CD4-positive, alpha-beta T cell treated with Interferon alpha-2 for 1 hour (primary cell): ENCODE measurements at regions not wholly inside any gene's neighbourhood (a gene's known extent, or its start where the extent isn't known, plus 50 kb on each side); places are given as distances from the start of the nearest gene placed in this dataset.
"Not testable (repeated sequence)": the region's sequence is repeated elsewhere in the genome, so short reads cannot be mapped to it uniquely, and the experiment has no call there.

Experiments
- DNase-seq, 2 donors: peaks; one replicate each; pipeline ENCODE4 v3.0.0-alpha.2; 2020 to 2022

DNA sequence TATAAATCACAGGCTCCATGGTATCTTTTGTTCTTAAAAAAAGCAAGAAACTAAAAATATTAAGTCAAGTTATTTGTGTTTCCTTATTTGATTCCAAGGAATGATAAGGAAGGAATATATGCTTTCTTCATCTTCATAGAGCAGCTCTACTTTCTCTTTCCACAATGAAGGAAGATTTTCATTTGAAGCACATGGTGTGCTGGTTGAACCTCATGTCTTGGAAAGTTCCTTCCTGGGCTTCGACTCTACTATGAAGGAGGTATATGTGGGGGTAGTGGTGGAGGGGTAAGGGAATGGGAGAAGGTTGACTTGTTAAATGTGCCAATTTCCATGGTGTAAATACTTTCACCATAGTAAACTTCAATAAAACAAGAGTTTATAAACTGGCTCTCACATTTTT, 698.0 kb downstream of the CETN3 start:
- DNase-seq: no peak

DNA sequence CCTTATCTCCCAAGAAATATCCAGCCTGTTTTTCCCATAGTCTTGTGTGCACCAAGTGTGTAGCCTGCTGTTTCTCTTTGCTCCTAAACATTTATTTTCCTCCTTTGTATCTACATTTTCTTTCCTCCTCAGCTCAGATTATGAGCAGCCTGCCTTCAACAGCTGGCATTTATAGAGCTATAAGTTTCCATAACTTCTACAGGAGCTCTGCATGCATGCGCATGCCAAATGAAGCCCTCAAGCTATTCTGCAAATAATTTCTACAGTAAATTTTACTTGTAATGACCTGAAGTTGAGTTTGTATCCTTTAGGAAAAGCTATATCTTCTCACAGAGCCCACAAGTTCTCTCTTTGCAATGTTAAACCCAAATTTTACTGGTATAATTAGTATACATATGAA, 699.5 kb downstream of the CETN3 start:
- no peak for DNase-seq

DNA sequence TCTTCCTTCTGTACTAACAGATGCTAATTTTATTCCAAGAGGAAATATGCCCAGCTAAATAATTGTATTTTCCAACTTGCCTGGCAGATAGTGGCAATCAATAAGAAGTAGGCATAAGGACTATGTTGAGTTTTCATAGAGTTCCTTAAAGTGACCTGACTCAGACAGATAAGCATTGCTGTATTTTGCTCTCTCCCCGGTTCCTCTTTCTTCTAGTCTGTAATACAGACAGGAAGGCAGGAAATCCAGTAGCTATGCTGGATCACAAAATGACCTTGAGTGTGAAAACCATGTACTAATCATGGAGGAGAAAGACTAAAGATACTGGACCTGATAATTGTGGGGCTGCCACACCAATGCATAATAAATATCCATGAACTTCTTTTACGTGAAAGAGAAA, 701.7 kb downstream of the CETN3 start:
- DNase-seq: no peak

DNA sequence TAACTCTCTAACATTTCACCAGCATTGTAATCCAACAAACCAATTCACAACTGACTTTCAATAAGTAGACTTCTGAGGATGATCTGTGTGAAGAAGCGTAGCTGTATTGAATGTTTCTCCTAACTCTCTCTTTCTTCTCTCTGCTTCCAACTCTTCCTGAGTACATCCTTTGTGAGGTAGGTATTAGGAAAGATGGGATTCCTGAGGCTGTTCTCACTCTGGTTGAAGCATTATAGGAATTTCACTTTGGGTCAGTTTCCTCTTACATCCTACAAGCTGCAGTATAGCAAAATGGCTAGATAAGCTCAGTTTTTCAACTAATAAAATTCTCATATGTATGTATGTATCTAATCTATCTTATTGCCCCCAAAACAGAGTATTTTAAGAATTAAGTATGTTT, 702.8 kb downstream of the CETN3 start:
- DNase-seq: no peak

DNA sequence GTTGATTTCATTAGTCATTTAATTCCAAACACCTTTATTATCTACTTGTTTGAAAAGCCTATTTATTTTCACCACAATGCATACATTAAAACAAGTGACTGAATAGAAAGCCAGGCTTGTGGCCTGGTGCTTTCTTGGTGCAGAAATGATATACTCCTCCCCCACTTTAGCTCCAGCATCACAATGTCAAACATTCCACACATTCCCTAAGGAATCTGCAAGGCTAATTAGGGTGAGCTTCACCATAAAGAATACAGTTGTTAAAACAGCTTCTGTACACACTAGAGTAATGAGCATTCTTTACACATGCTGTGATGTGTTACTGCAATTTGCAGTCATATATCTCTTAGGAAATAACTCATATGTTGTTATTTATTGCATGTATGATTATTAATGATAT, 705.7 kb downstream of the CETN3 start:
- DNase-seq: no peak

DNA sequence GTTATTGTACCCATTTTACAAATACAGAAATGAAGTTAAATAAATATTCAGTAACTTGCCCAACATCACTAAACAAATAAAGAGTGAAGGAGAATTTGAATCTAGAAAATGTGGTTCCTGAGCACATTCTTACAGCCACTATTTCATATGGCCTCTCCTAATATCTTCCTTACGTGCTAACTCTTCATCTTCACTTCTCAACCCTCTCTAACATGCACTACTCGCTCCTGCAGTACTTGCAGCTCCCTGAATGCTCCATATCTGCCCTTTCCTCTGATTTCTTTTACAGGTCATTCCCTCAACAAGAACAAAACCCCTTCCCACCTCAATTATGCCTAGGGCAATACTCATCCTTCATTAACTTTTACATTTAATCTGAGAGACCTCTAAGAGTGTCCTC, 711.5 kb downstream of the CETN3 start:
- no peak for DNase-seq

DNA sequence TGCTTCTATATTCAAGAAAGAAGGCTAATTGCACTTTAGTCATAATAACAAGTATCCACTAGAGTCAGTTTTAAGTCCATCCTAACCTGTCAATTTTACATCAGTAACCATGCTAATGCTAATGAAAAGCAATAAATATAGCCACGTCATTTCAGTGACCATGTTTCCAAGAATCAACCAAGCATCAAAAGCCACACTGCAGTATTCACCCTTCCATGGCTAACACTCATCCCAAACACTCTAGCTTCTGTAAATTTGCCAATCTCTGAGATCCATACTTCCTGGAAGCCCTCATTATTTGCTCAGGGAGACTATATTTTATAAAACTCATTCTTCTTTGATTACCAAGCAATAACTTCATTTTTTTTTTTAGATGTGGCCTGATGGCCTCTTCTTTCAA, 712.0 kb downstream of the CETN3 start:
- DNase-seq: no peak

DNA sequence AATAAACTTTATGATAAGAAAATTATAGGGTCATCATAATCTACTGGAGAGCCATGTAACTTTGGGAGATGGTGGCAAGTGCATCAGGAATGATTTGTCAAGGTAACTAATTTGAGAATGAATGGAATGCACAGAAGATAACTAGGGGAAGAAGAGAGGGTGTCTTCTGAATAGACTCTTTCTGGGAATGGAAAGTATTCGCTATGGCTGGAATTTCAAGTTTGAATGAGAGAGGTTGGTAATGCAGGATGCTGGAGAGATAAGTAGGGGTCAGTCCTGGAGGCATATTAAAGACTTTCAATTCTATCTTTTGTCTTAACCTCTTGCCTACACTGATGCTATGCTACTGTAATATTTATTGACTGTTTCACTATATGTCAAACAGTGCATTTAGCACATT, 714.2 kb downstream of the CETN3 start:
- DNase-seq: no peak

DNA sequence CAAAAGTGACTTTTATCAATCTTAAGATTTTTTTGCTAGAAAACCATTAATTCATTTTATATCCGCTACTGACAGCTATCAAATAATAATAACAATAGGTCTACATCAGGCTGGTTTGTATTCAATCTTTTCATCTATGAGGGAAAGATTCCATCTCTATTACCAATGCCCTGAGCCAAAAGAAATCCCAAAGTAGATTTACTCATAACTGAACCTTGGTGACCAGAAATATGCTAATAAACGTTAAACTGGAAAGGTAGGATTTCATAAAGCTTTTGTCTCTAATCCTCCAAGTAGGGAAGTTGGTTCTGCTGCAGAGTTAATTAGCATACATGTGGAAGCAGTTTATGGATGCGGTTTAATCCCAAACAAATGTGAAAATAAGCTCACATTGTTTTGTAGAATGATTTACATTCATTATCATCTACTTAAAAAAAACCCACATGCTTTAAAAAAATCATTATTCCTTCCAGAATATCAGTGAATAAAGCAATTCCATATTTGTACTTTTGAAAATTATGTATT, 715.5 kb downstream of the CETN3 start:
- DNase-seq: no peak

DNA sequence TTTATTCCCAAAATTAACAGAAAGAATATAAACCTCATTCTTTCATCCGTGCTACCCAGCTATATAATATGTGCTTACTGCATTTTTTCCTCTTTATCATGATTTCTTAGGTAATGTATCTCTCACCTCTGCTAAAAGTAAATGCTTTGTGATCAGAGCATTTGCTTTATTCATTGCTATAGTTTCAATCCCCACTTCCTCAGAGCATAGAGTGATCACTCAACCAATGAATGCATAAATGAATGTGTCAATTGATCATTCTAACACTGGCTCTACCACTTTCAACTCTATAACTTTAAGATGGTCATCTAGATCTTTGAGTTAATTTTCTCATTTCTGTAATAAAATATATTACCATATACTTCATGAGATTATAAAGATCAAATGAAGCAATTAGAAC, 719.2 kb downstream of the CETN3 start:
- no peak for DNase-seq

DNA sequence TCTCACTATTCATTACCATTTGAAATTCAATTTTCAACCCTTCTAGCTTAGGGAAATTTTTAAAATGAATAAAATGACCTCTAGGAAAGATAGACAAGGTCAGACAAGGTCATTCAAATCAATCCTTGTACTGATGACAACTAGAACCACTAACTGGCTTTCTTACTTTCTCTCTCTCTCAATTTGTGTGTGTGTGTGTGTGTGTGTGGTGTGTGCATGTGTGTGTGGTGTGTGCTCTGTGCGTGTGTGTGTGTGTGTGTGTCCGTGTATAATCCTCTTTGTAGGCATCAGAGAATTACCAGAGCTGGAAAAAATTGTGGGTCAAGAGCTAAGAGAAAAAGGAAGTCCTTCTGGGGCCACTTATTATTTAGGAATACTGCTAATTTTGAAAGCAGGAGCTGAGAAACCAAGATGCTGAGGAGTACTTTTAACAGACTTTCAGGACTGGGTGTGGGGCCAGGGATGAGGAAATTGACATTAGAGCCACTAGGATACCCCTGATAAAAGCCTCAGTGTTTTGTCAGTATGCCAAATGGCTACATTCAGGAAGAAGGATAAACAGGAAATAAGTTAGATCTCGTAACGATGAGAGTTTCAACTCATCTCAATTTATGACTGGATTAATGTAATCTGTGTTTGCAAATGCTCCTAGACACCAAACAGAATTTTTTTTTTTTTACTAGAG, 723.3 kb downstream of the CETN3 start:
- DNase-seq: no peak

DNA sequence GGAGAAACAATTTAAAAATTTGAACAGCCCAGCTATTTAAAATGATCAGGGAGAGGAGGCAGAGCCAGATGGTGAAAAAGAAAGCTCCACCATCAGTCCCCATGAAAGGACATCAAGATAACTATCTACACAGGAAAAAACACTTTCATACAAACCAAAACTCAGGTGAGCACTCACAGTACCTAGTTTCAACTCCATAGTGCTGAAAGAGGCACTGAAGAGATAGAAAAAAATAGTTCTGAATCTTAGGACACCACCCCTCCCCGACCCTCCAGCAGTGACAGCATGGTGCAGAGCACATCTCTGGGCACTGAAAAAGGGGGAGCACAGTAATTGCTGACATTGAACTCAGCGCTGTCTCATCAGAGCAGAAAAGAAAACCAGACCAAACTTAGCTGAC, 732.9 kb downstream of the CETN3 start:
- no peak for DNase-seq

DNA sequence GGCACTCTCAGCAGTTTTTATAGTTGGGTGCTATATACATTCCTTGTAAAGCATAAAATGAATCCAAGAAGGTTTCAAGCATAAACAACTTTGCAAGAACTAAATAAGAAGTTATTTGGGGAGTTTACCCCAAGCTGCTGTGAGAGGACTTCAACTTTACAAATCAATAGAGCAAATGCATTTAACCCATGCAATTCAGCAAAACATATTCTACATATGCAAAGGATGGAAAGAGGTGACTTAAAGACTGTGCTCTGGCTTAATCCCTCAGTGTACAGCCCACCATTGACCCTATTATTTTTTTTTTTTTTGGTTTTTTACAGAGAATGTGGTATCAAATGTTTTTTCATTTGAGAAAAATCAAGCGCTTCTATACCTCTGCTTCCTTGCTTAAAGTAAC, 736.5 kb downstream of the CETN3 start:
- DNase-seq: no peak

DNA sequence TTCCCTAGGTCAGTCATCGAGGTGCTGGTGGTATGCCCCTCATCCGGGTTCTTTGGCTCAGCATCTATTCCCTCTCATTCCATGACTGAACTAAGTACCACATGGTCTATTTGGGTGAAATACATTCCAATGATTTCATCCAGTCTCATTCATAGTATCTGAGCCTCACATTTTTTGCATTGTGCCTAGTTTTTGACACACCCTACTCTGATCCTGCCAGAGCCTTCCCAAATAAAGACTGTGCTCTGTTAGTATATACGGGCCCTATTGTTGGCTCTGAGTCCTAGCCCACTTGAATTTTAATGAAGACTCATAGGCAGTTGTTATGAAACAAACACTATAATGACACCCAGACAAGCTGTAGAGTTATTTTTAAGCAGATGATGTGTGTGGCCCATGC, 740.7 kb downstream of the CETN3 start:
- no peak for DNase-seq

DNA sequence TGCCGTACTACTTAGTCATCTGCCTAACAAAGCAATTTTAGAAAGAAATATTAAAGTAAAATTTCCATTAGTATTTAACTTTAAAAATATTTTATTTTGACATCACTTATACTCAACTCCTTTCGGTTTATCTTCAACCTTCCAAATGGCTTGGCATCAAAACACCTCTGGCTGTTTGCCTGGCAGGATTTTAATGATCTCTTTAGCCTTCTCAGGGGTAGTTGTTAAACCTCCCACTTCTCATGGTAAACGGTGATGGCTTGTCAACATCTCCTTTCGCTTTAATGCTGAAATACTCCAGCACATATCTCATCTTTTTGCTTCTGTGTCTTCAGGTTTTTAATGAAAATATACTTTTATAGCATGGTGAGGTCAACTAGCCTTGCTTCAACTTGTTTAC, 747.1 kb downstream of the CETN3 start:
- no peak for DNase-seq

DNA sequence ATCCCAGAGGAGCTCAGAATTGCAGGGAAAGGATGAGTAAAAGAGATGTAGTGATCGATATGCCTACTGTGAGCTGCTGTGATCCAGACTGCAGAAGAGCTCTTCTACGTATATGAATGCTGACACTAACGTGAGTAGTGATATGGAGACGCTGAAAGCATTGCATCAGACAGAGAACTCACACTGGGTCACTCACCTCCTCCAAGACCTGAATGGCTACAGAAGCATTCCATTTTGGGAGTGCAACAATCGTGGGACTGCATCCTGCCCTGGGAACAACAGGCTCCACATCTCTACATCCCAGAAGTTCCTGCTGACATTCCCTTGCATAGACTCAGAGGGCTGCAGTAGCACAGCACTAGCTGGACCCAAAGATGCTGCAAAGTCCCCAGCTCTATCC, 755.9 kb upstream of the MEF2C start:
- no peak for DNase-seq

DNA sequence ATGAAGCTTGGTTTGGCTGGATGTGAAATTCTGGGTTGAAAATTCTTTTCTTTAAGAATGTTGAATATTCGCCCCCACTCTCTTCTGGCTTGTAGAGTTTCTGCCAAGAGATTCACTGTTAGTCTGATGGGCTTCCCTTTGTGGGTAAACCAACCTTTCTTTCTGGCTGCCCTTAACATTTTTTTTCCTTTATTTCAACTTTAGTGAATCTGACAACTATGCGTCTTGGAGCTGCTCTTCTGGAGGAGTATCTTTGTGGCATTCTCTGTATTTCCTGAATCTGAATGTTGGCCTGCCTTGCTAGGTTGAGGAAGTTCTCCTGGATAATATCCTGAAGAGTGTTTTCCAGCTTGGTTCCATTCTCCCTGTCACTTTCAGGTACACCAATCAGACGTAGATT, 751.2 kb upstream of the MEF2C start:
- not testable (repeated sequence) for DNase-seq

DNA sequence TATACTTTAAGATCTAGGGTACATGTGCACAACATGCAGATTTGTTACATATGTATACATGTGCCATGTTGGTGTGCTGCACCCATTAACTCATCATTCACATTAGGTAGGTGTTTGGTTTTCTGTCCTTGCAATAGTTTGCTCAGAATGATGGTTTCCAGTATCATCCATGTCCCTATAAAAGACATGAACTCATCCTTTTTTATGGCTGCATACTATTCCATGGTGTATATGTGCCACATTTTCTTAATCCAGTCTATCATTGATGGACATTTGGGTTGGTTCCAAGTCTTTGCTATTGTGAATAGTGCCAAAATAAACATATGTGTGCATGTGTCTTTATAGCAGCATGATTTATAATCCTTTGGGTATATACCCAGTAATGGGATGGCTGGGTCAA, 747.1 kb upstream of the MEF2C start:
- not testable (repeated sequence) for DNase-seq

DNA sequence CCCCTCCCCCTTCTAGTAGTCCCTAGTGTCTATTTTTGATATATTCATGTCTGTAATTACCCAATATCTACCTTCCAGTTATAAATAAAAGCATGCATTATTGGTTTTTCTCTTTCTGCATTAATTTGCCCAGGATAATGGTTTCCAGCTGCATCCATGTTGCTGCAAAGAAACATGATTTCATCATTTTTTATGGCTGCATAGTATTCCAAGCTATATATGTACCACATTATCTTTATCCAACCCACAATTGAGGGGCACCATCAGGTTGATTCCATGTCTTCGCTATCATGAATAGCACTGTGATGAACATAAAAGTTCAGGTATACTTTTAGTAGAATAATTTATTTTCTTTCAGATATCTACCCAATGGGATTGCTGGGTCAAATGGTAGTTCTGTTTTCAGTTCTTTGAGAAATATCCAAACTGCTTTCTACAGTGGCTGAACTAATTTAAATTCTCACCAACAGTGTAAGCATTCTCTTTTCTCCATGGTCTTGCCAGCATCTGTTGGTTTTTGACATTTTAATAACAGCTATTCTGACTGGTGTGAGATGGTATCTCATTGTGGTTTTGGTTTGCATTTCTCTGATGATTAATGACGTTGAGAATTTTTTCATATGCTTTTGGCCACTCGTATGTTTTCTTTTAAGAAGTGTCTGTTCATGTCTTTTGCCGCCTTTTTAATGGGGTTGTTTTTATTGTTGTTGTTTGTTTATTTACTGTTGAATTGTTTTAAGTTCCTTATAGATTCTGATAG, 746.1 kb upstream of the MEF2C start:
- DNase-seq: no peak

DNA sequence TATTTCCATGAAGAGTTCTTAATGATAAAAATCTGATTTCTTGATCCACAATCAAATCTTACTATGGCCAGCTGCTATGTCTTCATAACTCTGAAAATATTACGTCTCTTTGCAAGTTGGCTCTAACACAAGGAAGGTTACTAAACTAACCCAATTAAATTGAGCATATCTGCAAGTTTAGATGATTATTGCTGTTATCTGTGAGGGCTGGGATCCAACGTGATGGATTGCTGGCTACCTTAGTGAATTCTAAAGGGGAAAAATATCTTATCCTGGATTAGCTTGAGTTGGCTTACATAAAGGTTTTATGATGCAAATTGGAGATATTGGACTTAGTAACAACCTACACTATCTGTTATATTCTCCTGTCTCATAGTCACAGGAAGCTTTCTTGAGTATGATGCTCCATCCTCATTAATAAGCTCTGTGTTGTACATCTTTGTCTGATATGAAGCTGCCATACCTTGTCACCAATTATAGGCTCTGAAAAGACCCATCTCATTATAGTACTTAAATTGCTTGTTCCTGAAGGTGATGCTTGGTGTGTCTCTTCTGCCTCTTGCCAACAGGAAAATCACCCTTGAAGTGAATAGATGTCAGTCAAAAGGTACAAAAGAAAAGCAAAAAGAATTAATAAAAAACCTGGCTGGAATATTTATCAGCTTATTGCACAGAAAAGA, 733.0 kb upstream of the MEF2C start:
- DNase-seq: no peak

DNA sequence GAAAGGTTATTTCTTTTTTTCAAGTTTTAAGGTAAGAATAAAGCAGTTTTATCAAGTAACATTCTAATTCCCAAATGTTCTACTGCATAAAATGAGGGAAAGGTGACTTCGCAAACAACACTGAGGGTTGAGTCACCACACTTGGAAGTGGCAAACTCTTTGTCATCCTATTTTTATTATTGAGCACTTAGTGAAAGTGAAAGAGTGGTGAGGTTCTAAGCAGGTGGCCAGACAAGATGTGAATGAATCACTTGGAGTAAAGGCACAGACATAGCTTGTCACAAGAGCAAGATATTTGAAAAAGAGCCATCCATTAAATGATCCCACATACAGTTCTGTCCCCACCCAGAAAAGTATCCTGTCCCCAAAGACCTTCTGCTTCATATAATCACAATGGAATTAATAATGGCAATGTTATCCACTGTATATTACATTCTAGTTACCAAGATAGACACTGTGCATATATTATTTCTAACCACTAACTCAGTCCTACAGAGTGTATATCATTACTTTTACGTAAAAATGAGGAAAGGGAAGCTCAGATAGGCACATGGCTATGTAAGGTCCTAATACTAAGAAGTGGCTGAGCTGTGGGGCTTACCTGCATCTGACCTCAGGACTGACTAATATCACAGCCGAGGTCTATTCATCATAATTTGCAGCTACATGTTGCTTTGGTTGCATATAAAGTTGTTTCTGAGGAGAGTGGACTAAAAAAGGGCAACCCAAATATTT, 730.4 kb upstream of the MEF2C start:
- no peak for DNase-seq

DNA sequence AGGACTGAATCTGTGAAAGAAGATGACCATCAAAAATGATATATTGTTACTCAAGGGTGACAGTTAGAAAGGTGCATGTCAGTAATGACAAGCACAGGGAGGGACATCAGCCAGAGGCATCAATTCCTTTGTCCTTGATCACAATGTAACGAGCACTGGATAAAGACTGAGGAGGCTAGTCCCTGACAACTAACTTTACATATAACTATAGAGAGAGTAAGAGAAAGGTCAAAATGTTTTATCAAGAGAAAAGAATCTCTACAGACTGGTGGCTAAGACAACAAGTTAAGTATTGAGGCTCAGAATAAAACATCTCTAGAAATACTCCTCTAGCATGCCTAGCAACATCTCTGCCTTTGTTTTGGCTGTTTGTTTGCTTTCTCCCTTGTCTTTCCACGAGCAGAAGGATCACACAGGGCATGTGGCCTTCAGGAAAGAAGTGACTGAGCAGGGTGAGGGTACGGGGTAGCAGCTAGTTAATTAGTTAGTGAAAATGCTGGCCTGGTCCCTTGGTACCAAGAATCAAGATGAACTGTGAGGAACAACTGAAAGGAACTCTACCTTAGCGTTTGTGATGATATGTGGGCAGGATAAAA, 724.1 kb upstream of the MEF2C start:
- no peak for DNase-seq

DNA sequence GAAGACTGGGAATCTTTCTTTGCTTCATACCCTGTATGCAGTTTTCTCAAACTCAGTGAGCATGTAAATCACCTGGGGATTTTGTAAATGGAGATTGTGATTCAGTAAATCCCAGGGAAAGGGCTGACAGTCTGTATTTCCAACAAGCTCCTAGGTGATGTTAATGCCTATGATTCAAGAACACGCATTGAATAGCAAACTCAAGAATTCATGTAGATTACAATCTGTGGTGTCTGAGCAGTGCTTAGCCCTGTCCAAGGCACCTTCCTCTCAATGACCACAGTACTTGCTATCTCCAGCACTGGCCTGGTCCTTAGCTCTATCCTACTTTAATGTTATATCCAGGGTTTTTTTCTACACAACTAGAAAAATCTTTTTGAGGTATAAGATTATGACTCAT, 721.4 kb upstream of the MEF2C start:
- DNase-seq: no peak
